Left ventricle myocardium superior (tissue), 1 donor: ENCODE measurements at regions not wholly inside any gene's neighbourhood (a gene's known extent, or its start where the extent isn't known, plus 50 kb on each side); places are given as distances from the start of the nearest gene placed in this dataset.
A peak's percentile ranks its signal among the peaks of the same experiment; 100 is the strongest.

Source experiments
- ATAC-seq: fragments of 200-7000 bp; cut with Tn5 transposase; one replicate; pipeline ENCODE4 v1.9.1; 2020; ENCODE audit warnings: mild to moderate bottlenecking, moderate library complexity
- DNase-seq: peaks from one replicate; pipeline ENCODE4 v3.0.0-alpha.2; 2020
- intact Hi-C: fragments of 100-400 bp; cut with micrococcal nuclease; formaldehyde crosslinking; loops from one replicate; pipeline ENCODE4 v1.11.0; 2022
- donor health status: DM: no; HTN: yes; CAD: no; lungs with severe emphysema.

- intact Hi-C loops: no loop called here
- DNase-seq (no peak), ATAC-seq (no peak)
Observed at GRCh38 chr6:106035655-106036054, 50.5 kb upstream of the PRDM1 start.

GRCh38 chr6:106033806-106034205, 52.3 kb upstream of the PRDM1 start:
- ATAC-seq (no peak), DNase-seq (no peak)
- intact Hi-C loops: no loop called here

- ATAC-seq: no peak
- intact Hi-C loops: no loop called here
- DNase-seq: no peak
Observed at GRCh38 chr6:106027758-106028157, 58.4 kb upstream of the PRDM1 start.

- no peak for DNase-seq
- intact Hi-C loops: no loop called here
- no peak for ATAC-seq
Observed at GRCh38 chr6:106026748-106027715, 59.1 kb upstream of the PRDM1 start.

- intact Hi-C loops: no loop called here
Observed at GRCh38 chr6:106025655-106026054, 60.5 kb upstream of the PRDM1 start.

GRCh38 chr6:106022801-106023200, 63.3 kb upstream of the PRDM1 start:
- ATAC-seq (no peak), DNase-seq (no peak)
- intact Hi-C loops: no loop called here

More at GRCh38 chr6:106025655-106026054, 60.5 kb upstream of the PRDM1 start:
- ATAC-seq (no peak), DNase-seq (no peak)

GRCh38 chr6:106017454-106017853, 68.7 kb upstream of the PRDM1 start:
- intact Hi-C loops: no loop called here
- no peak for DNase-seq
- no peak for ATAC-seq

GRCh38 chr6:106014955-106015354, 71.2 kb upstream of the PRDM1 start:
- intact Hi-C loops: no loop called here
- DNase-seq (no peak), ATAC-seq (no peak)

GRCh38 chr6:106011476-106011875, 74.7 kb upstream of the PRDM1 start:
- intact Hi-C loops: no loop called here
- no peak for ATAC-seq
- DNase-seq: no peak

- no peak for DNase-seq
- ATAC-seq: no peak
- intact Hi-C loops: loop anchor here (2.0 kb wide), 1 partner anchor 27 kb away; no protein-coding TSS in a partner anchor
Observed at GRCh38 chr6:106005954-106006353, 80.2 kb upstream of the PRDM1 start.

GRCh38 chr6:106005013-106005412, 81.1 kb upstream of the PRDM1 start:
- no peak for DNase-seq
- ATAC-seq: peak; percentile 48
- intact Hi-C loops: loop anchor here (2.0 kb wide), 1 partner anchor 26 kb away; no protein-coding TSS in a partner anchor

- intact Hi-C loops: no loop called here
- ATAC-seq: no peak
Observed at GRCh38 chr6:106003268-106003987, 82.7 kb upstream of the PRDM1 start.

GRCh38 chr6:106002005-106002404, 84.1 kb upstream of the PRDM1 start:
- no peak for ATAC-seq
- intact Hi-C loops: no loop called here
- DNase-seq: no peak

More at GRCh38 chr6:106003268-106003987, 82.7 kb upstream of the PRDM1 start:
- DNase-seq: no peak

- DNase-seq (no peak), ATAC-seq (no peak)
- intact Hi-C loops: no loop called here
Observed at GRCh38 chr6:106000935-106001334, 85.2 kb upstream of the PRDM1 start.

GRCh38 chr6:105997482-105997881, 88.7 kb upstream of the PRDM1 start:
- DNase-seq: no peak
- no peak for ATAC-seq
- intact Hi-C loops: no loop called here

- ATAC-seq (no peak), DNase-seq (no peak)
- intact Hi-C loops: no loop called here
Observed at GRCh38 chr6:105995391-105995865, 90.7 kb upstream of the PRDM1 start.

- peak; percentile 70 for DNase-seq
- ATAC-seq: peak; percentile 49
- intact Hi-C loops: no loop called here
Observed at GRCh38 chr6:105994591-105995390, 91.3 kb upstream of the PRDM1 start.

GRCh38 chr6:105994118-105994590, 92.0 kb upstream of the PRDM1 start:
- DNase-seq (peak; percentile 63), ATAC-seq (peak; percentile 61)
- intact Hi-C loops: no loop called here
